Pons (tissue), 1 donor: ENCODE measurements at regions not wholly inside any gene's neighbourhood (a gene's known extent, or its start where the extent isn't known, plus 50 kb on each side); places are given as distances from the start of the nearest gene placed in this dataset.
"Not testable (repeated sequence)": the region's sequence is repeated elsewhere in the genome, so short reads cannot be mapped to it uniquely, and the experiment has no call there.

Source experiments
- DNase-seq: peaks from one replicate; pipeline ENCODE4 v3.0.0-alpha.2; 2016; ENCODE audit warnings: low spot score

- DNase-seq, result no peak
These were observed 207.7 kb downstream of the YTHDC2 start for GRCh38 chr5:113721171-113721570.

GRCh38 chr5:113723021-113723420 lies 209.5 kb downstream of the YTHDC2 start:
- no peak for DNase-seq

- DNase-seq, result no peak
These were observed 222.3 kb downstream of the YTHDC2 start for GRCh38 chr5:113735751-113736150.

GRCh38 chr5:113742176-113742575 lies 228.7 kb downstream of the YTHDC2 start:
- DNase-seq, result no peak

GRCh38 chr5:113742639-113743038 lies 229.1 kb downstream of the YTHDC2 start:
- DNase-seq, result no peak

GRCh38 chr5:113748403-113748802 lies 234.9 kb downstream of the YTHDC2 start:
- no peak for DNase-seq

GRCh38 chr5:113749334-113749733 lies 235.8 kb downstream of the YTHDC2 start:
- no peak for DNase-seq

- not testable (repeated sequence) for DNase-seq
These were observed 239.7 kb downstream of the YTHDC2 start for GRCh38 chr5:113753182-113753581.

- no peak for DNase-seq
These were observed 242.0 kb downstream of the YTHDC2 start for GRCh38 chr5:113755516-113755915.

- DNase-seq, result no peak
These were observed 244.0 kb downstream of the YTHDC2 start for GRCh38 chr5:113757508-113757907.

- no peak for DNase-seq
These were observed 246.0 kb downstream of the YTHDC2 start for GRCh38 chr5:113759505-113759904.

- DNase-seq, result no peak
These were observed 247.0 kb downstream of the YTHDC2 start for GRCh38 chr5:113760486-113760885.

GRCh38 chr5:113761594-113761993 lies 248.1 kb downstream of the YTHDC2 start:
- DNase-seq, result no peak

GRCh38 chr5:113764382-113764781 lies 250.9 kb downstream of the YTHDC2 start:
- no peak for DNase-seq

- not testable (repeated sequence) for DNase-seq
These were observed 253.3 kb downstream of the YTHDC2 start for GRCh38 chr5:113766827-113767226.

GRCh38 chr5:113770648-113771047 lies 257.2 kb downstream of the YTHDC2 start:
- no peak for DNase-seq

- no peak for DNase-seq
These were observed 258.0 kb downstream of the YTHDC2 start for GRCh38 chr5:113771483-113771882.

GRCh38 chr5:113776168-113776567 lies 262.7 kb downstream of the YTHDC2 start:
- DNase-seq, result no peak

- DNase-seq, result peak; percentile 19
These were observed 263.5 kb downstream of the YTHDC2 start for GRCh38 chr5:113776832-113777525.

GRCh38 chr5:113778147-113778546 lies 264.7 kb downstream of the YTHDC2 start:
- DNase-seq, result no peak

GRCh38 chr5:113788141-113788655 lies 274.7 kb downstream of the YTHDC2 start:
- no peak for DNase-seq

GRCh38 chr5:113789769-113790168 lies 276.3 kb downstream of the YTHDC2 start:
- DNase-seq, result no peak

GRCh38 chr5:113792806-113793205 lies 279.3 kb downstream of the YTHDC2 start:
- DNase-seq, result no peak

- DNase-seq, result no peak
These were observed 281.5 kb downstream of the YTHDC2 start for GRCh38 chr5:113794981-113795380.
